HG02588 (cell line): ENCODE measurements at regions not wholly inside any gene's neighbourhood (a gene's known extent, or its start where the extent isn't known, plus 50 kb on each side); places are given as distances from the start of the nearest gene placed in this dataset.

ENCODE experiments used
- ATAC-seq: cut with Tn5 transposase; IDR thresholded peaks from one replicate; pipeline ENCODE4 v1.9.1; 2021; ENCODE audit warnings: mild to moderate bottlenecking, moderate library complexity; ENCODE audit not compliant: unreplicated experiment

GRCh38 chr16:65224471-65224870, 102.6 kb upstream of the CDH11 start:
- no peak for ATAC-seq

- ATAC-seq, result no peak
Observed at GRCh38 chr16:65223335-65223734, 101.5 kb upstream of the CDH11 start.

- no peak for ATAC-seq
Observed at GRCh38 chr16:65222536-65222935, 100.7 kb upstream of the CDH11 start.

- no peak for ATAC-seq
Observed at GRCh38 chr16:65222049-65222448, 100.2 kb upstream of the CDH11 start.

- no peak for ATAC-seq
Observed at GRCh38 chr16:65219786-65220185, 97.9 kb upstream of the CDH11 start.

- ATAC-seq, result no peak
Observed at GRCh38 chr16:65218348-65218747, 96.5 kb upstream of the CDH11 start.

- no peak for ATAC-seq
Observed at GRCh38 chr16:65213866-65214595, 92.2 kb upstream of the CDH11 start.

GRCh38 chr16:65212791-65213190, 90.9 kb upstream of the CDH11 start:
- ATAC-seq, result no peak

GRCh38 chr16:65212240-65212639, 90.4 kb upstream of the CDH11 start:
- ATAC-seq, result no peak

- no peak for ATAC-seq
Observed at GRCh38 chr16:65202461-65202860, 80.6 kb upstream of the CDH11 start.

GRCh38 chr16:65201511-65201910, 79.6 kb upstream of the CDH11 start:
- no peak for ATAC-seq

- ATAC-seq, result no peak
Observed at GRCh38 chr16:65200857-65201256, 79.0 kb upstream of the CDH11 start.

GRCh38 chr16:65200156-65200773, 78.4 kb upstream of the CDH11 start:
- ATAC-seq, result no peak

- ATAC-seq, result no peak
Observed at GRCh38 chr16:65196420-65197075, 74.7 kb upstream of the CDH11 start.

GRCh38 chr16:65195998-65196397, 74.1 kb upstream of the CDH11 start:
- ATAC-seq, result no peak

GRCh38 chr16:65185241-65185778, 63.4 kb upstream of the CDH11 start:
- no peak for ATAC-seq

GRCh38 chr16:65181071-65181561, 59.3 kb upstream of the CDH11 start:
- no peak for ATAC-seq

GRCh38 chr16:65178151-65178550, 56.3 kb upstream of the CDH11 start:
- ATAC-seq, result no peak

GRCh38 chr16:65176603-65177002, 54.7 kb upstream of the CDH11 start:
- no peak for ATAC-seq

- no peak for ATAC-seq
Observed at GRCh38 chr16:65172356-65172755, 50.5 kb upstream of the CDH11 start.
